HepG2 (cell line): ENCODE measurements at regions not wholly inside any gene's neighbourhood (a gene's known extent, or its start where the extent isn't known, plus 50 kb on each side); places are given as distances from the start of the nearest gene placed in this dataset.

ENCODE experiments used
- ATAC-seq: fragments of 200-7000 bp; cut with Tn5 transposase; 3 replicates; pipeline ENCODE4 v1.9.1; 2020; ENCODE audit warnings: mild to moderate bottlenecking, moderate library complexity
- BruUV-seq: library from RNA; stranded (reverse); fragments of 400-500 nt; replicated peaks from 2 replicates; lab custom pipeline; 2021; lab: Mats Ljungman, UMichigan
- CTCF ChIA-PET: fragments of 300-600 bp; formaldehyde crosslinking; extraction: SDS; loops from one replicate; lab custom pipeline; 2021; ENCODE audit warnings: low total read pairs, inconsistent platforms, low intra/inter-chr PET ratio; lab: Yijun Ruan, JAX
- POLR2A ChIA-PET: fragments of 350-600 bp; sonication (Branson Sonifier 250); formaldehyde crosslinking; loops from one replicate; lab custom pipeline; 2020; ENCODE audit warnings: antibody characterized with exemption, inconsistent platforms; lab: Yijun Ruan, JAX
- DNase-seq: peaks from one replicate; pipeline ENCODE4 v3.0.0-alpha.2; 2015; ENCODE audit warnings: low spot score
- FAIRE-seq: peaks from 3 replicates; lab custom pipeline; 2011; peaks lifted over from hg19 to GRCh38; lab: Jason Lieb, UNC
- H2AFZ ChIP-seq: one replicate; pipeline ENCODE4 v1.6.1; 2011; ENCODE audit warnings: low read length, inconsistent platforms
- H3K27ac ChIP-seq: fragments of 300-600 bp; 3 replicates; pipeline ENCODE4 v1.8.0; 2011; ENCODE audit warnings: mixed run types, mild to moderate bottlenecking, mixed read lengths, low read length, inconsistent platforms; ENCODE audit not compliant: insufficient read depth; ENCODE audit errors: extremely low read length
- H3K27me3 ChIP-seq, 2 experiments: fragments of 200-600 bp in 1 of 2; 2 replicates in 1 of 2; 3 replicates in 1 of 2; pipeline versions ENCODE4 v1.6.0 to v1.8.0; 2011; ENCODE audit warnings: low read length in 2 of 2, mild to moderate bottlenecking in 2 of 2, moderate library complexity in 2 of 2, inconsistent platforms in 1 of 2; ENCODE audit not compliant: insufficient read depth in 2 of 2, control insufficient read depth in 1 of 2
- H3K36me3 ChIP-seq, 2 experiments: fragments of 200-600 bp in 1 of 2; replicated peaks in 1 of 2; 2 replicates in 1 of 2; 3 replicates in 1 of 2; pipeline versions ENCODE4 v1.5.1 to v1.8.0; 2011; ENCODE audit warnings: low read length in 2 of 2, inconsistent platforms in 1 of 2; ENCODE audit not compliant: insufficient read depth in 2 of 2, control insufficient read depth in 1 of 2
- H3K4me1 ChIP-seq: 2 replicates; pipeline ENCODE4 v1.5.1; 2012; ENCODE audit warnings: low read length, inconsistent platforms; ENCODE audit not compliant: insufficient read depth
- H3K4me2 ChIP-seq: 2 replicates; pipeline ENCODE4 v1.6.0; 2011; ENCODE audit warnings: low read depth, low read length, inconsistent platforms
- H3K4me3 ChIP-seq, 3 experiments: fragments of 200-600 bp in 1 of 3; sonication (generic), shearing (Covaris generic) in 1 of 3; replicated peaks in 1 of 3; 2 replicates each; pipeline ENCODE4 v1.5.1; 2011 to 2016; ENCODE audit warnings: low read length in 3 of 3, inconsistent platforms in 2 of 3, low read depth in 2 of 3, mild to moderate bottlenecking in 2 of 3, control low read depth in 1 of 3, mixed read lengths in 1 of 3; ENCODE audit not compliant: insufficient read depth in 1 of 3
- H3K79me2 ChIP-seq: one replicate; pipeline ENCODE4 v1.6.1; 2011; ENCODE audit warnings: low read length, inconsistent platforms; ENCODE audit not compliant: insufficient read depth
- H3K9ac ChIP-seq: 2 replicates; pipeline ENCODE4 v1.6.0; 2011; ENCODE audit warnings: mild to moderate bottlenecking, low read depth, low read length, inconsistent platforms; ENCODE audit not compliant: insufficient read depth
- H3K9me3 ChIP-seq: 2 replicates; pipeline ENCODE4 v1.5.1; 2012; ENCODE audit warnings: mild to moderate bottlenecking, low read length
- H4K20me1 ChIP-seq: 2 replicates; pipeline ENCODE4 v1.6.0; 2011; ENCODE audit warnings: inconsistent platforms, mild to moderate bottlenecking, low read length, moderate library complexity; ENCODE audit not compliant: insufficient read depth
- BRCA1 ChIP-seq: sonication (generic); formaldehyde crosslinking; IDR thresholded peaks from 2 replicates; pipeline ENCODE4 v1.4.0; 2020; ENCODE audit warnings: missing genetic modification reagents
- CREM ChIP-seq, 2 experiments: sonication (generic) in 1 of 2; formaldehyde crosslinking in 1 of 2; IDR thresholded peaks; 2 replicates each; pipeline versions ENCODE4 v1.4.0 to v1.6.1; 2016 to 2020; ENCODE audit warnings: antibody characterized with exemption in 1 of 2, mild to moderate bottlenecking in 1 of 2, missing genetic modification reagents in 1 of 2
- FOXA1 ChIP-seq, 2 experiments: fragments of 450-650 bp in 1 of 2; sonication (generic) in 1 of 2; formaldehyde crosslinking in 1 of 2; IDR thresholded peaks; 2 replicates each; pipeline versions ENCODE4 v1.4.0 to v1.6.1; 2016 to 2020; ENCODE audit warnings: missing genetic modification reagents in 1 of 2
- HMGXB4 ChIP-seq, 2 experiments: sonication (generic) in 1 of 2; formaldehyde crosslinking in 1 of 2; IDR thresholded peaks; 2 replicates each; pipeline versions ENCODE4 v1.4.0 to v1.6.1; 2018 to 2020; ENCODE audit warnings: missing genetic modification reagents in 2 of 2, borderline replicate concordance in 1 of 2, low read depth in 1 of 2, mild to moderate bottlenecking in 1 of 2, missing biosample characterization in 1 of 2
- MIXL1 ChIP-seq: IDR thresholded peaks from 2 replicates; pipeline ENCODE4 v1.6.1; 2016
- MTERF4 ChIP-seq: sonication (generic); formaldehyde crosslinking; IDR thresholded peaks from 2 replicates; pipeline ENCODE4 v1.8.0; 2023; ENCODE audit warnings: mild to moderate bottlenecking, missing genetic modification reagents
- NFATC3 ChIP-seq: sonication (generic); formaldehyde crosslinking; IDR thresholded peaks from 2 replicates; pipeline ENCODE4 v1.5.1; 2020; ENCODE audit warnings: mild to moderate bottlenecking, missing genetic modification reagents
- TFAP4 ChIP-seq: sonication (generic); IDR thresholded peaks from 2 replicates; pipeline ENCODE4 v1.6.1; 2016; ENCODE audit warnings: low read depth, borderline replicate concordance
- ZKSCAN8 ChIP-seq: IDR thresholded peaks from 2 replicates; pipeline ENCODE4 v1.6.1; 2016; ENCODE audit warnings: borderline replicate concordance, missing genetic modification reagents, missing compliant biosample characterization
- ZNF263 ChIP-seq: sonication (generic); formaldehyde crosslinking; IDR thresholded peaks from 2 replicates; pipeline ENCODE4 v1.4.0; 2020; ENCODE audit warnings: missing genetic modification reagents
- ZNF292 ChIP-seq: sonication (generic); formaldehyde crosslinking; IDR thresholded peaks from 2 replicates; pipeline ENCODE4 v1.8.1; 2022; ENCODE audit warnings: mild to moderate bottlenecking, low read depth, missing genetic modification reagents, borderline replicate concordance
- ZNF510 ChIP-seq: sonication (generic); formaldehyde crosslinking; IDR thresholded peaks from 2 replicates; pipeline ENCODE4 v1.4.0; 2020; ENCODE audit warnings: low read depth, mild to moderate bottlenecking, missing genetic modification reagents
- ZNF546 ChIP-seq: sonication (generic); formaldehyde crosslinking; conservative IDR thresholded peaks from 2 replicates; pipeline ENCODE4 v1.8.1; 2023; ENCODE audit warnings: mild to moderate bottlenecking, missing genetic modification reagents
- ZSCAN30 ChIP-seq: sonication (generic); formaldehyde crosslinking; IDR thresholded peaks from 2 replicates; pipeline ENCODE4 v1.5.0; 2020; ENCODE audit warnings: mild to moderate bottlenecking, missing genetic modification reagents
- WGBS: methylation state at CpG from one replicate; pipeline ENCODE4 v1.1.6; 2017; ENCODE audit warnings: low lambda C conversion rate; 5-methylcytosine and 5-hydroxymethylcytosine counted together
- in situ Hi-C: cut with HindIII; loops from 2 replicates; pipeline ENCODE4 v1.10.0; 2017; ENCODE audit warnings: low pct_unique_long_range_greater_than_20kb; ENCODE audit not compliant: extremely low pct_ligation_motif_present
- intact Hi-C: fragments of 100-400 bp; cut with micrococcal nuclease; formaldehyde crosslinking; loops from one replicate; pipeline ENCODE4 v1.10.0; 2022; ENCODE audit not compliant: unreplicated experiment
- TF ChIP-seq, protein P1 (sequence below): sonication (generic); formaldehyde crosslinking; IDR thresholded peaks from 2 replicates; pipeline ENCODE4 v1.4.0; 2020; ENCODE audit warnings: missing genetic modification reagents

- no peak for FAIRE-seq
- H3K9ac ChIP-seq = no peak overlapping the region
- H3K4me1 ChIP-seq = no peaks in the 10 kb centered on the region
- H4K20me1 ChIP-seq = no peaks in the 10 kb centered on the region
- no peak overlapping the region for H3K27ac ChIP-seq
- DNase-seq = no peak
- H3K36me3 ChIP-seq = no peaks in the 10 kb centered on the region
- intact Hi-C loops = no loop called here
- H3K4me2 ChIP-seq = no peak overlapping the region
- ChIA-PET POLR2A (no interaction called here), CTCF (no interaction called here)
- no peak overlapping the region for H3K4me3 ChIP-seq
- BruUV-seq = no TSS peak
- H3K9me3 ChIP-seq = 0 out of 2 replicates have a peak, but pooled peaks cover 5% of the 10 kb centered on the region
- H3K27me3 ChIP-seq = peaks cover 0 to 9% of the 10 kb centered on the region in 2 experiments; a peak in 2 of 5 replicates
- 23% methylated on average over 6 of the region's 6 CpGs for WGBS
- no peak overlapping the region for H2AFZ ChIP-seq
- no peak for TF ChIP-seq ZNF263 (CRISPR knock-in tag)
- TF ChIP-seq BRCA1 = no peak
- TF ChIP-seq NFATC3 (CRISPR knock-in tag) = no peak
- TF ChIP-seq ZSCAN30 (CRISPR knock-in tag) = no peak
- no peak for TF ChIP-seq MIXL1 (CRISPR knock-in tag)
- no peak for TF ChIP-seq ZNF546 (CRISPR knock-in tag)
- no peak for TF ChIP-seq TFAP4
- TF ChIP-seq MTERF4 (CRISPR knock-in tag) = no peak
- TF ChIP-seq FOXA1 (IDR thresholded peaks at IDR 0.05) = no peak
- TF ChIP-seq FOXA1 (CRISPR knock-in tag; IDR thresholded peaks at IDR 0.05) = no peak
- TF ChIP-seq ZNF510 (CRISPR knock-in tag) = no peak
- TF ChIP-seq HMGXB4 (CRISPR knock-in tag; IDR thresholded peaks at IDR 0.05; ENCODE audit: borderline replicate concordance in 1 of 2, low read depth in 1 of 2) = no peak
- TF ChIP-seq, protein P1, sequence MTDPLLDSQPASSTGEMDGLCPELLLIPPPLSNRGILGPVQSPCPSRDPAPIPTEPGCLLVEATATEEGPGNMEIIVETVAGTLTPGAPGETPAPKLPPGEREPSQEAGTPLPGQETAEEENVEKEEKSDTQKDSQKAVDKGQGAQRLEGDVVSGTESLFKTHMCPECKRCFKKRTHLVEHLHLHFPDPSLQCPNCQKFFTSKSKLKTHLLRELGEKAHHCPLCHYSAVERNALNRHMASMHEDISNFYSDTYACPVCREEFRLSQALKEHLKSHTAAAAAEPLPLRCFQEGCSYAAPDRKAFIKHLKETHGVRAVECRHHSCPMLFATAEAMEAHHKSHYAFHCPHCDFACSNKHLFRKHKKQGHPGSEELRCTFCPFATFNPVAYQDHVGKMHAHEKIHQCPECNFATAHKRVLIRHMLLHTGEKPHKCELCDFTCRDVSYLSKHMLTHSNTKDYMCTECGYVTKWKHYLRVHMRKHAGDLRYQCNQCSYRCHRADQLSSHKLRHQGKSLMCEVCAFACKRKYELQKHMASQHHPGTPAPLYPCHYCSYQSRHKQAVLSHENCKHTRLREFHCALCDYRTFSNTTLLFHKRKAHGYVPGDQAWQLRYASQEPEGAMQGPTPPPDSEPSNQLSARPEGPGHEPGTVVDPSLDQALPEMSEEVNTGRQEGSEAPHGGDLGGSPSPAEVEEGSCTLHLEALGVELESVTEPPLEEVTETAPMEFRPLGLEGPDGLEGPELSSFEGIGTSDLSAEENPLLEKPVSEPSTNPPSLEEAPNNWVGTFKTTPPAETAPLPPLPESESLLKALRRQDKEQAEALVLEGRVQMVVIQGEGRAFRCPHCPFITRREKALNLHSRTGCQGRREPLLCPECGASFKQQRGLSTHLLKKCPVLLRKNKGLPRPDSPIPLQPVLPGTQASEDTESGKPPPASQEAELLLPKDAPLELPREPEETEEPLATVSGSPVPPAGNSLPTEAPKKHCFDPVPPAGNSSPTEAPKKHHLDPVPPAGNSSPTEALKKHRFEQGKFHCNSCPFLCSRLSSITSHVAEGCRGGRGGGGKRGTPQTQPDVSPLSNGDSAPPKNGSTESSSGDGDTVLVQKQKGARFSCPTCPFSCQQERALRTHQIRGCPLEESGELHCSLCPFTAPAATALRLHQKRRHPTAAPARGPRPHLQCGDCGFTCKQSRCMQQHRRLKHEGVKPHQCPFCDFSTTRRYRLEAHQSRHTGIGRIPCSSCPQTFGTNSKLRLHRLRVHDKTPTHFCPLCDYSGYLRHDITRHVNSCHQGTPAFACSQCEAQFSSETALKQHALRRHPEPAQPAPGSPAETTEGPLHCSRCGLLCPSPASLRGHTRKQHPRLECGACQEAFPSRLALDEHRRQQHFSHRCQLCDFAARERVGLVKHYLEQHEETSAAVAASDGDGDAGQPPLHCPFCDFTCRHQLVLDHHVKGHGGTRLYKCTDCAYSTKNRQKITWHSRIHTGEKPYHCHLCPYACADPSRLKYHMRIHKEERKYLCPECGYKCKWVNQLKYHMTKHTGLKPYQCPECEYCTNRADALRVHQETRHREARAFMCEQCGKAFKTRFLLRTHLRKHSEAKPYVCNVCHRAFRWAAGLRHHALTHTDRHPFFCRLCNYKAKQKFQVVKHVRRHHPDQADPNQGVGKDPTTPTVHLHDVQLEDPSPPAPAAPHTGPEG = no peak
- no peak for TF ChIP-seq ZKSCAN8
- no peak for TF ChIP-seq ZNF292 (CRISPR knock-in tag)
- no peak for TF ChIP-seq CREM (IDR thresholded peaks at IDR 0.05)
- TF ChIP-seq CREM (CRISPR knock-in tag; IDR thresholded peaks at IDR 0.05) = no peak
- in situ Hi-C loops = no loop called here
- H3K79me2 ChIP-seq = no peaks in the 10 kb centered on the region
- no peak for ATAC-seq
Observed at GRCh38 chr16:55189224-55189623, 134.8 kb upstream of the IRX6 start.
